Neuronal stem cell (in vitro differentiated cells): ENCODE measurements at regions not wholly inside any gene's neighbourhood (a gene's known extent, or its start where the extent isn't known, plus 50 kb on each side); places are given as distances from the start of the nearest gene placed in this dataset.
A peak's percentile ranks its signal among the peaks of the same experiment; 100 is the strongest.

Source experiments
- DNase-seq: peaks from one replicate; pipeline ENCODE4 v3.0.0-alpha.2; 2013; ENCODE audit warnings: low spot score
- H2AFZ ChIP-seq: one replicate; pipeline ENCODE4 v1.6.1; 2013; ENCODE audit warnings: mild to moderate bottlenecking, low read length, inconsistent platforms
- H2AK5ac ChIP-seq: 2 replicates; pipeline ENCODE4 v1.6.1; 2013; ENCODE audit warnings: low read depth, mild to moderate bottlenecking, inconsistent platforms, low read length, moderate library complexity, mixed read lengths
- H2BK120ac ChIP-seq: 2 replicates; pipeline ENCODE4 v1.6.1; 2013; ENCODE audit warnings: low read depth, mild to moderate bottlenecking, inconsistent platforms, low read length, moderate library complexity, mixed read lengths
- H2BK12ac ChIP-seq: one replicate; pipeline ENCODE4 v1.6.1; 2013; ENCODE audit warnings: low read length, inconsistent platforms
- H2BK15ac ChIP-seq: 2 replicates; pipeline ENCODE4 v1.6.1; 2013; ENCODE audit warnings: mild to moderate bottlenecking, low read length, inconsistent platforms, mixed read lengths
- H2BK5ac ChIP-seq: one replicate; pipeline ENCODE4 v1.6.1; 2013; ENCODE audit warnings: inconsistent platforms, mild to moderate bottlenecking, low read length, moderate library complexity
- H3K14ac ChIP-seq: one replicate; pipeline ENCODE4 v1.6.1; 2013; ENCODE audit warnings: low read length, inconsistent platforms
- H3K18ac ChIP-seq: 2 replicates; pipeline ENCODE4 v1.6.1; 2013; ENCODE audit warnings: low read length, inconsistent platforms
- H3K23ac ChIP-seq: 2 replicates; pipeline ENCODE4 v1.6.1; 2013; ENCODE audit warnings: low read depth, mild to moderate bottlenecking, mixed read lengths, low read length, inconsistent platforms; ENCODE audit not compliant: poor library complexity
- H3K27ac ChIP-seq: replicated peaks from 3 replicates; pipeline ENCODE4 v1.5.1; 2013; ENCODE audit warnings: low read length, inconsistent platforms
- H3K27me3 ChIP-seq, 3 experiments: 2 replicates each; pipeline ENCODE4 v1.6.1; 2013; ENCODE audit warnings: low read length in 3 of 3, mild to moderate bottlenecking in 2 of 3, inconsistent platforms in 1 of 3, low read depth in 1 of 3, mixed read lengths in 1 of 3, moderate library complexity in 1 of 3; ENCODE audit not compliant: control insufficient read depth in 3 of 3, insufficient read depth in 3 of 3
- H3K36me3 ChIP-seq, 2 donors: replicated peaks in 1 of 2; 2 replicates each; pipeline ENCODE4 v1.6.1; 2013; ENCODE audit warnings: low read length in 2 of 2; ENCODE audit not compliant: control insufficient read depth in 2 of 2, insufficient read depth in 2 of 2
- H3K4ac ChIP-seq: 2 replicates; pipeline ENCODE4 v1.6.1; 2013; ENCODE audit warnings: inconsistent platforms, mild to moderate bottlenecking, low read length, moderate library complexity
- H3K4me1 ChIP-seq, 2 donors: 1 replicate in 1 of 2; 2 replicates in 1 of 2; pipeline ENCODE4 v1.6.1; 2013; ENCODE audit warnings: low read length in 2 of 2, low read depth in 1 of 2; ENCODE audit not compliant: control insufficient read depth in 2 of 2, insufficient read depth in 1 of 2
- H3K4me2 ChIP-seq: one replicate; pipeline ENCODE4 v1.6.1; 2013; ENCODE audit warnings: mild to moderate bottlenecking, low read length, inconsistent platforms; ENCODE audit not compliant: insufficient read depth, poor library complexity, severe bottlenecking
- H3K4me3 ChIP-seq, 2 donors: 2 replicates each; pipeline ENCODE4 v1.5.1; 2013; ENCODE audit warnings: low read length in 2 of 2, mild to moderate bottlenecking in 2 of 2, inconsistent platforms in 1 of 2, moderate library complexity in 1 of 2
- H3K79me1 ChIP-seq: one replicate; pipeline ENCODE4 v1.6.1; 2013; ENCODE audit warnings: low read depth, mild to moderate bottlenecking, inconsistent platforms, low read length, moderate library complexity
- H3K9ac ChIP-seq: one replicate; pipeline ENCODE4 v1.6.1; 2013; ENCODE audit warnings: mild to moderate bottlenecking, low read depth, low read length, inconsistent platforms; ENCODE audit not compliant: poor library complexity
- H3K9me3 ChIP-seq, 2 donors: replicated peaks in 1 of 2; 2 replicates each; pipeline versions ENCODE3 to v1.6.1; 2013; ENCODE audit warnings: low read length in 2 of 2, mild to moderate bottlenecking in 2 of 2, inconsistent platforms in 1 of 2, low read depth in 1 of 2, mixed read lengths in 1 of 2, moderate library complexity in 1 of 2; ENCODE audit not compliant: control insufficient read depth in 2 of 2, insufficient read depth in 1 of 2
- H4K8ac ChIP-seq: one replicate; pipeline ENCODE4 v1.6.1; 2013; ENCODE audit warnings: low read depth, mild to moderate bottlenecking, inconsistent platforms, low read length, moderate library complexity
- H4K91ac ChIP-seq: one replicate; pipeline ENCODE4 v1.6.1; 2013; ENCODE audit warnings: low read length, low read depth, mild to moderate bottlenecking, inconsistent platforms; ENCODE audit not compliant: poor library complexity
- WGBS, 2 donors: extraction: QIAGEN DNeasy Blood & Tissue Kit; methylation state at CpG; one replicate each; pipeline ENCODE4 v1.1.7; 2013; ENCODE audit warnings: missing lambda C conversion rate in 2 of 2, mixed read lengths in 1 of 2; ENCODE audit not compliant: insufficient read length in 2 of 2, insufficient replicate concordance in 1 of 2; ENCODE audit errors: extremely low coverage in 2 of 2; 5-methylcytosine and 5-hydroxymethylcytosine counted together

- Histone ChIP-seq H3K27ac (no peak overlapping the region), H3K14ac (no peak overlapping the region), H3K4me2 (no peak overlapping the region), H3K27me3 (no peaks in the 10 kb centered on the region), H3K23ac (no peak overlapping the region), H3K9me3 (no peaks in the 10 kb centered on the region), H3K4me1 (no peaks in the 10 kb centered on the region), H2AK5ac (no peak overlapping the region), H3K4ac (no peak overlapping the region), H2BK120ac (no peak overlapping the region), H4K91ac (no peak overlapping the region), H3K4me3 (no peak overlapping the region), H4K8ac (no peak overlapping the region), H3K18ac (no peak overlapping the region), H2AFZ (no peak overlapping the region), H2BK12ac (no peak overlapping the region), H3K79me1 (no peaks in the 10 kb centered on the region), H2BK15ac (no peak overlapping the region), H3K36me3 (no peaks in the 10 kb centered on the region), H3K9ac (no peak overlapping the region), H2BK5ac (no peak overlapping the region)
- WGBS, 2 donors: no CpG with 5 or more reads among the region's 4 CpGs
- no peak for DNase-seq
Observed at GRCh38 chr20:54772893-54773642, 297.7 kb downstream of the DOK5 start.

- Histone ChIP-seq H3K4ac (no peak overlapping the region), H3K27me3 (no peaks in the 10 kb centered on the region), H3K79me1 (no peaks in the 10 kb centered on the region), H2BK15ac (no peak overlapping the region), H2AFZ (no peak overlapping the region), H4K8ac (no peak overlapping the region), H4K91ac (no peak overlapping the region), H3K14ac (no peak overlapping the region), H3K23ac (no peak overlapping the region), H3K4me3 (no peak overlapping the region), H3K27ac (no peak overlapping the region), H3K36me3 (no peaks in the 10 kb centered on the region), H2BK5ac (no peak overlapping the region), H3K4me1 (no peaks in the 10 kb centered on the region), H2BK12ac (no peak overlapping the region), H2AK5ac (no peak overlapping the region), H2BK120ac (no peak overlapping the region), H3K9me3 (no peaks in the 10 kb centered on the region), H3K18ac (no peak overlapping the region), H3K9ac (no peak overlapping the region), H3K4me2 (no peak overlapping the region)
- WGBS, 2 donors: no CpG with 5 or more reads among the region's 2 CpGs
- no peak for DNase-seq
Observed at GRCh38 chr20:54766483-54766882, 291.1 kb downstream of the DOK5 start.

- Histone ChIP-seq H4K8ac (no peak overlapping the region), H3K9ac (no peak overlapping the region), H3K23ac (no peak overlapping the region), H2BK120ac (no peak overlapping the region), H2AFZ (peak overlapping the region; percentile 10), H3K18ac (no peak overlapping the region), H3K27me3 (no peaks in the 10 kb centered on the region), H3K9me3 (no peaks in the 10 kb centered on the region), H3K4ac (no peak overlapping the region), H2AK5ac (no peak overlapping the region), H3K79me1 (no peaks in the 10 kb centered on the region), H3K4me1 (no peaks in the 10 kb centered on the region), H3K27ac (no peak overlapping the region), H2BK5ac (no peak overlapping the region), H3K36me3 (no peaks in the 10 kb centered on the region), H3K4me2 (no peak overlapping the region), H2BK15ac (no peak overlapping the region), H3K14ac (no peak overlapping the region), H2BK12ac (no peak overlapping the region), H4K91ac (no peak overlapping the region), H3K4me3 (no peak overlapping the region)
- no peak for DNase-seq
- WGBS, 2 donors: no CpG with 5 or more reads among the region's 1 CpG
Observed at GRCh38 chr20:54763366-54763765, 288.0 kb downstream of the DOK5 start.

GRCh38 chr20:54759589-54759988 is 284.2 kb downstream of the DOK5 start:
- no peak overlapping the region for H4K8ac ChIP-seq
- H2BK120ac ChIP-seq: no peak overlapping the region
- no CpG with 5 or more reads among the region's 4 CpGs for WGBS, 2 donors
- no peak overlapping the region for H2BK15ac ChIP-seq
- no peak overlapping the region for H3K23ac ChIP-seq
- H3K79me1 ChIP-seq: no peaks in the 10 kb centered on the region
- no peak overlapping the region for H3K18ac ChIP-seq
- H3K14ac ChIP-seq: no peak overlapping the region
- no peaks in the 10 kb centered on the region for H3K36me3 ChIP-seq
- H2AFZ ChIP-seq: no peak overlapping the region
- no peak overlapping the region for H2BK12ac ChIP-seq
- H3K4me1 ChIP-seq: no peaks in the 10 kb centered on the region
- H4K91ac ChIP-seq: no peak overlapping the region
- no peak overlapping the region for H3K4me2 ChIP-seq
- no peak overlapping the region for H2AK5ac ChIP-seq
- no peak overlapping the region for H3K4me3 ChIP-seq
- no peak overlapping the region for H2BK5ac ChIP-seq
- H3K27ac ChIP-seq: no peak overlapping the region
- H3K9ac ChIP-seq: no peak overlapping the region
- DNase-seq: no peak
- no peak overlapping the region for H3K4ac ChIP-seq
- no peaks in the 10 kb centered on the region for H3K27me3 ChIP-seq
- no peaks in the 10 kb centered on the region for H3K9me3 ChIP-seq
